Medulla oblongata (tissue), 1 donor: ENCODE measurements at regions not wholly inside any gene's neighbourhood (a gene's known extent, or its start where the extent isn't known, plus 50 kb on each side); places are given as distances from the start of the nearest gene placed in this dataset.

ENCODE experiments used
- DNase-seq: peaks from one replicate; pipeline ENCODE4 v3.0.0-alpha.2; 2015; ENCODE audit errors: extremely low spot score

- no peak for DNase-seq
Measured at GRCh38 chr7:35581605-35582210, 113.2 kb downstream of the HERPUD2 start.

GRCh38 chr7:35576031-35576573 lies 118.8 kb downstream of the HERPUD2 start:
- DNase-seq, result peak; percentile 69

- peak; percentile 59 for DNase-seq
Measured at GRCh38 chr7:35571611-35572240, 123.2 kb downstream of the HERPUD2 start.

DNA sequence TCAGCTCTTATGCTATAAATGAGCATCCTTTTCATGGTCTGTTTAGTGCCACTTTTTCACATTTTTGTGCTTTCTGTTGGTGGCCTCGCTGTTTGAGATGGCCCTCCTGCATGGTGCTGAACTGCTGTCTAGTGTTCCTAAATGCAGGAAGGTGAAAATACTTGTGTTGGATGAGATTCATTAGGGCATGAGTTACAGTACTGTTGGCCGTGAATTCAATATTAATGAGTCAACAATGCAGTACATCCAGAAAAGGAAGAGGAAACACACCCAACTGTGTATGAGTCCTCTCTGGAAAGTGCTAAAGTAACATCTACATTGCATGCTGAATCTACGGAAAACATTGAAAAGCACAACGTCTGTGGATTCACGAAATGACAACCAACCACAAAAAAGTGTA lies 124.0 kb downstream of the HERPUD2 start:
- DNase-seq, result no peak

- DNase-seq, result no peak
Measured at GRCh38 chr7:35565927-35566326, 129.0 kb downstream of the HERPUD2 start.

- no peak for DNase-seq
Measured at GRCh38 chr7:35558841-35559240, 136.1 kb downstream of the HERPUD2 start.

- DNase-seq, result peak; percentile 14
Measured at GRCh38 chr7:35556515-35557471, 138.1 kb downstream of the HERPUD2 start.

DNA sequence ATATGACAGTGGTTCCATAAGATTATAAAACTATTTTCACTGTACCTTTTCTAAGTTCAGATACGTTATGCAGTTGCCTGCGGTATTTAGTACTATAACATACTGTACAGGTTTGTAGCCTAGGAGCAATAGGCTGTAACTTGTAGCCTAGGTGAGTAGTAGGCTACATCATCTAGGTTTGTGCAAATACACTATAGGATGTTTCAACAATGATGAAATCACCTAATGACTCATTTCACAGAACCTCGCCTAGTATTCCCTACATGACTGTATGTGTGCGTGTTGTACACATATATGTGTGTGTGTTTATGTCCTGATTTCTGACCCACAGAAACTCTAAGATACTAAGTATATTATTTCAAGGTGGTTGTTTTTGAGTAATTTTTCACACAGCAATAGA lies 139.0 kb downstream of the HERPUD2 start:
- no peak for DNase-seq

GRCh38 chr7:35555386-35555785 lies 139.5 kb downstream of the HERPUD2 start:
- DNase-seq, result no peak

DNA sequence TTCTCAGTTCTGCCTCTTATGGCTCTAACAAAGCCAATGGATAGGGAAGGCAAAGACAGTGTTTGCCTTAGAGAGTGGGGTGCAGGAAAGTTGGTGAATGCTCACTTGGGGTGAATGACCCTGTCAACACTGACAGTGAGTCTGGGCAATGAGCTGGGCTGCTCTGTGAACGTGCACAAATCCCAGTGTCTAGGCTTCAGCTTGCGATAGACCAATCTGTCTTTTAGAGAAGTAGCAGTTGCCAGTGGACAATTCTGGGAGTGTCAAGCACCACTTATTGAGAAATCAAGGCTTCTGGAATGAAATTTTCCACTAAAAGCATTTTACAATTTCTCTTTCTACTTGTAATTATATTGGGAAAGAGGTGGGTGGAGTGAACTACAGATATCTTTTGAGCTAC lies 141.4 kb downstream of the HERPUD2 start:
- no peak for DNase-seq

DNA sequence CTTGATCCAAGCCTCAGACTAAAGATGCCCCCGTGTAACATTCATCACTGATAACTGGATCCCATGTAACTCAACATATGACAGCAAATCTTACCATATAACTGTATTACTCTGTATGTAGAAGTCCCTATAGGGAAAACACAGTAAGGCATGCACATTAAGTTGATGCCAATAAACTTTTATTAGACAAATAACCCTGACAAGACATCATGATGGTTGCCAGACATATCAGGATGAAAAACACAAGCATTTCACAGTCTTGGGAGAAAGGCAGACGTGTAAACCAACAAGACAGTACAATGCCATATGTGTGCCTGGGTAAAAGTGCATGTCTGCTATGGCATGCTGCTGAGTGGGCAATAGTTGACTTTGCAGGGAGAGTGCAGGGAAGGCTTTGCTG lies 142.2 kb downstream of the HERPUD2 start:
- DNase-seq, result no peak

DNA sequence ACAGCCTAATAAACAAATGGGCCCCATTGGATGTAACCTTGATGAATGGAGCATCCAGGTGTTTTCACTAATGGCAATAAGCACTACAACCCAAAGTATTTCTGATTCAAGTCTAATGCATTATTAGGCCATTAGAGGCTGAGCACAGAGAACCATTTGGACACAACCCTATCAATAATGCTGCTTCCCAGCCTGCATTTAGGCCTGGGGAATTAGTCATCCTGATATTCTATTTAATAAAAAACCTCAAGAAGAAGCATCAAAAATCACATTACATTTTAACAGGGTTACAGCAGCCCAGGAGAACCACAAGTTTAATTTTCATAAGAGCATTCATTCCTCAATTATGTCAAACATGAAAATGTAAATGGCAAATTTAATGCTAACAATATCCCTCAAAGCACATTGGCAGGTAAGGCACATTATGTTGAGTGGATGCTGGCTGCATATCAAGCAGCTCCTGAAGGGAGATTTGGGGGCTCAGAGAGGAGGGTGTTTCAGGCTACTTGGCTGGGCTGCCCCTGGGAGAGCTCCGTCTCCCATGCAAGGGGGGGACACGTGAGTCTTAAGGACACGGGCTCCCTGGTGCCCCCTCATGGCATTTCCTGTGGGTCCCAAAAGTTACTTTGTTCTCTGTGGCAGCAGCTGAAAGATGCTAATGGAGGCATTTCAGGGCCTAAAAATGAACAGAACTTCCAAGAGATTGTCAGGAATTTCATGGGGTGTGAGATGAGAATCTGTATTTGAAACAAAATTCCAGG lies 143.4 kb downstream of the HERPUD2 start:
- DNase-seq, result no peak

- no peak for DNase-seq
Measured at GRCh38 chr7:35550831-35551230, 144.1 kb downstream of the HERPUD2 start.

- no peak for DNase-seq
Measured at GRCh38 chr7:35549781-35550180, 145.2 kb downstream of the HERPUD2 start.

- no peak for DNase-seq
Measured at GRCh38 chr7:35548291-35548690, 146.6 kb downstream of the HERPUD2 start.

DNA sequence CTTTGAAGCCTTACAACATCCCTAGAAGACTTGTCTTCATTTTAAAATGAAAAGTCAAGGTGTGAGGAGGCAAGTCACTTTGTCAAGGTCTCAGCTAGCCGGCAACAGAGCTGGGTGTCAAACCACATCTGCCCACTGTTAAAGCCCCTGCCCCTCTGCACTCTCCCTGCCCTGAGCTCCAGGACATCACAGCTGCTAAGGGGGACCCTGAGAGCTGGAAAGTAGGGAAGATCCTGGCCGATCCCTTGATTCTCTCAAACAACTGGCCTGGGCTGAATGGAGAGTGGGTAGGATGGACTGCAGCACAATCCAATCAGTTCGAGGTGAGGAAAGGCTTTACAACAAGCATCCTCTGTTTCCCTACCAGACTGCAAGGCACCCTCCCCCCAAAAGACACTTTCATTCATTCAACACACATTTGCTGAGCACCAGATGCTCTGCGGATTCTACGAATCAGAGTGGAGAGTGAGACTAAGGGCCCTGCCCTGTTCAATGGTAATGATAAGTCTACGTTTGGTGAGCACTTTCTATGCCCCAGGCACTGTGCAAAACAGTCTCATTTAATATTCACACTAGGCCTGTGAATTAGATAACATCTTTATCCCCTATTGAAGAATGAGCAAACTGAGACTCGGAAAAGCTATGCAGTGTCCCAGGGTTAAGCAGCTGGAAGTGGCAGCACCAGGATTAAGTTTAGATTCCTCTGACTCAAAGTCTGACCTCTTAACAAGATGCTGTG lies 148.1 kb downstream of the HERPUD2 start:
- DNase-seq, result no peak

- DNase-seq, result no peak
Measured at GRCh38 chr7:35545831-35546230, 149.1 kb downstream of the HERPUD2 start.

DNA sequence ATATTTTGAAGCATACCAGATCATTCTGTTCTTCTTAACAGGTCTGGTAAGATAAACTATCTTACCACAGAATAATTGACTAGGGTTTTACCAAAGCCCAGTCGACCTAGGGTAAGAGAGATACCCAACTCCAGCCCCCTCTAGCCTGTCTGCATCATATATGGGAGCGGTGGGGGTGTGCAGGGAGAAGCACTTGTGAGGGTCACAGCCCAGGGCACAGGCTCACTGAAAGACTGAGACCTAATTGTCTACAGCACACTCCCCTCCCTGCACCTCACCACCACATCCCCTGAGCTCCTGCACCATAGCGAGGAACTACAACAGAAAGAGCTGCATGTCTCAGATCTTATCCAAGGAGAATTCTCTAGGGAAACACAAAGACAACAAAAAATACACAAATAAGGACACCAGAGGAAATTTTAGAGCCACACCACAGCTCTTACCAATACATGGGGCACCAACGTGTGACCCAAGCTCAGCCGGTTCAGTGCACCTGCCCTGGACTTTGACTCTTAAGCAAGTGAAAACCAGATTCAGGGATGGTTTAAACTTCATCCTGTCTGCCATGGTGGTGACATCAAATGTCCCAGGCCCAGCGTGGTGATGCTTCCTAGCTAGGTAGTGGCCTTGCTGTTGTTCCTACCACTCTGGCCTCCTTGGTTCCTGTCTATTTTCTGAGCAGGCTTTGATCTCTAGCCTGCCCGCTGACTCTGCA lies 150.8 kb downstream of the HERPUD2 start:
- no peak for DNase-seq

GRCh38 chr7:35537067-35538023 lies 157.6 kb downstream of the HERPUD2 start:
- DNase-seq, result peak; percentile 82
